ENCODE measurements at regions not wholly inside any gene's neighbourhood (a gene's known extent, or its start where the extent isn't known, plus 50 kb on each side); places are given as distances from the start of the nearest gene placed in this dataset.

DNA sequence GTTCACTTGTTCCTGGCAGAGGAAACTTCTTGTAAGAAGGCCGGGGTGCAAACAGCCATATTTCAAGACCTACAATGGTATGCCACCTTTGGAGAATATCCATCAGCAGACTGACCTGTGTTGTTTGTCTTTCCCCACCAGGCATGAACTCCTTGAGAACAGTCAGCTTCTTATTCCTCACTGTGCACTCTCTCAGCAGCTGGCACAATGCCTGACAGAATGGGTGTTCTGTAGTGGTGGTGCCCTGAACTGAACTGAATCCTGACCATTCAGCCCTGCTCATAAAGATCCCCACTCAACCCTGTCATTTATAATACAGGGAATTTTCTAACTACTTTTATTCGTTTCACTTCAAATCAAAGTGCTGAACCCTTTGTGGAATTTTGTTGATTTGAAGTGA, 206.9 kb downstream of the COX7C start:
- TF ChIP-seq, protein P1, sequence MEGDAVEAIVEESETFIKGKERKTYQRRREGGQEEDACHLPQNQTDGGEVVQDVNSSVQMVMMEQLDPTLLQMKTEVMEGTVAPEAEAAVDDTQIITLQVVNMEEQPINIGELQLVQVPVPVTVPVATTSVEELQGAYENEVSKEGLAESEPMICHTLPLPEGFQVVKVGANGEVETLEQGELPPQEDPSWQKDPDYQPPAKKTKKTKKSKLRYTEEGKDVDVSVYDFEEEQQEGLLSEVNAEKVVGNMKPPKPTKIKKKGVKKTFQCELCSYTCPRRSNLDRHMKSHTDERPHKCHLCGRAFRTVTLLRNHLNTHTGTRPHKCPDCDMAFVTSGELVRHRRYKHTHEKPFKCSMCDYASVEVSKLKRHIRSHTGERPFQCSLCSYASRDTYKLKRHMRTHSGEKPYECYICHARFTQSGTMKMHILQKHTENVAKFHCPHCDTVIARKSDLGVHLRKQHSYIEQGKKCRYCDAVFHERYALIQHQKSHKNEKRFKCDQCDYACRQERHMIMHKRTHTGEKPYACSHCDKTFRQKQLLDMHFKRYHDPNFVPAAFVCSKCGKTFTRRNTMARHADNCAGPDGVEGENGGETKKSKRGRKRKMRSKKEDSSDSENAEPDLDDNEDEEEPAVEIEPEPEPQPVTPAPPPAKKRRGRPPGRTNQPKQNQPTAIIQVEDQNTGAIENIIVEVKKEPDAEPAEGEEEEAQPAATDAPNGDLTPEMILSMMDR (IDR thresholded peaks at IDR 0.05; ENCODE audit: poor library complexity, severe bottlenecking), result no peak
- TF ChIP-seq EP300 (conservative IDR thresholded peaks at IDR 0.05; ENCODE audit: poor library complexity, severe bottlenecking) (no peak), POLR2AphosphoS5 (IDR thresholded peaks at IDR 0.05) (no peak), EZH2 (IDR thresholded peaks at IDR 0.05; ENCODE audit: borderline replicate concordance, insufficient read depth, low read length, poor library complexity, severe bottlenecking) (no peak), MXI1 (conservative IDR thresholded peaks at IDR 0.05; ENCODE audit: poor library complexity, severe bottlenecking) (no peak), TAF1 (IDR thresholded peaks at IDR 0.05; ENCODE audit: low read depth) (no peak), SMC3 (conservative IDR thresholded peaks at IDR 0.05; ENCODE audit: poor library complexity) (no peak)
- TF ChIP-seq, protein P2, sequence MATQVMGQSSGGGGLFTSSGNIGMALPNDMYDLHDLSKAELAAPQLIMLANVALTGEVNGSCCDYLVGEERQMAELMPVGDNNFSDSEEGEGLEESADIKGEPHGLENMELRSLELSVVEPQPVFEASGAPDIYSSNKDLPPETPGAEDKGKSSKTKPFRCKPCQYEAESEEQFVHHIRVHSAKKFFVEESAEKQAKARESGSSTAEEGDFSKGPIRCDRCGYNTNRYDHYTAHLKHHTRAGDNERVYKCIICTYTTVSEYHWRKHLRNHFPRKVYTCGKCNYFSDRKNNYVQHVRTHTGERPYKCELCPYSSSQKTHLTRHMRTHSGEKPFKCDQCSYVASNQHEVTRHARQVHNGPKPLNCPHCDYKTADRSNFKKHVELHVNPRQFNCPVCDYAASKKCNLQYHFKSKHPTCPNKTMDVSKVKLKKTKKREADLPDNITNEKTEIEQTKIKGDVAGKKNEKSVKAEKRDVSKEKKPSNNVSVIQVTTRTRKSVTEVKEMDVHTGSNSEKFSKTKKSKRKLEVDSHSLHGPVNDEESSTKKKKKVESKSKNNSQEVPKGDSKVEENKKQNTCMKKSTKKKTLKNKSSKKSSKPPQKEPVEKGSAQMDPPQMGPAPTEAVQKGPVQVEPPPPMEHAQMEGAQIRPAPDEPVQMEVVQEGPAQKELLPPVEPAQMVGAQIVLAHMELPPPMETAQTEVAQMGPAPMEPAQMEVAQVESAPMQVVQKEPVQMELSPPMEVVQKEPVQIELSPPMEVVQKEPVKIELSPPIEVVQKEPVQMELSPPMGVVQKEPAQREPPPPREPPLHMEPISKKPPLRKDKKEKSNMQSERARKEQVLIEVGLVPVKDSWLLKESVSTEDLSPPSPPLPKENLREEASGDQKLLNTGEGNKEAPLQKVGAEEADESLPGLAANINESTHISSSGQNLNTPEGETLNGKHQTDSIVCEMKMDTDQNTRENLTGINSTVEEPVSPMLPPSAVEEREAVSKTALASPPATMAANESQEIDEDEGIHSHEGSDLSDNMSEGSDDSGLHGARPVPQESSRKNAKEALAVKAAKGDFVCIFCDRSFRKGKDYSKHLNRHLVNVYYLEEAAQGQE (IDR thresholded peaks at IDR 0.05; ENCODE audit: borderline replicate concordance), result no peak

Data from neural cell (in vitro differentiated cells).